RWPE2 (cell line): ENCODE measurements at regions not wholly inside any gene's neighbourhood (a gene's known extent, or its start where the extent isn't known, plus 50 kb on each side); places are given as distances from the start of the nearest gene placed in this dataset.

Source experiments
- ATAC-seq: fragments of 200-7000 bp; cut with Tn5 transposase; 3 replicates; pipeline ENCODE4 v1.9.1; 2021; ENCODE audit warnings: low read depth
- DNase-seq: peaks from one replicate; pipeline ENCODE4 v3.0.0-alpha.2; 2020; ENCODE audit warnings: low spot score
- H3K27ac ChIP-seq: fragments of 450-650 bp; 2 replicates; pipeline ENCODE4 v1.5.1; 2017; ENCODE audit warnings: mild to moderate bottlenecking; ENCODE audit not compliant: poor library complexity, severe bottlenecking
- H3K27me3 ChIP-seq: fragments of 250-450 bp; sonication (Bioruptor Pico); 2 replicates; pipeline ENCODE4 v1.5.1; 2021; ENCODE audit warnings: mild to moderate bottlenecking, moderate library complexity; ENCODE audit not compliant: insufficient read depth, poor library complexity, severe bottlenecking
- H3K36me3 ChIP-seq: fragments of 250-450 bp; sonication (Bioruptor Pico); 2 replicates; pipeline ENCODE4 v1.5.1; 2020; ENCODE audit warnings: low read depth, mild to moderate bottlenecking, moderate library complexity
- H3K4me1 ChIP-seq: fragments of 250-450 bp; sonication (Bioruptor Pico); 2 replicates; pipeline ENCODE4 v1.5.1; 2021; ENCODE audit warnings: mild to moderate bottlenecking, moderate library complexity; ENCODE audit not compliant: insufficient read depth, poor library complexity, severe bottlenecking
- H3K4me3 ChIP-seq: fragments of 250-450 bp; sonication (Bioruptor Pico); 2 replicates; pipeline ENCODE4 v1.5.1; 2021; ENCODE audit warnings: mild to moderate bottlenecking, moderate library complexity; ENCODE audit not compliant: severe bottlenecking
- H3K9me3 ChIP-seq: fragments of 250-450 bp; sonication (Bioruptor Pico); 2 replicates; pipeline ENCODE4 v1.5.1; 2021; ENCODE audit warnings: mild to moderate bottlenecking, moderate library complexity; ENCODE audit not compliant: severe bottlenecking
- CTCF ChIP-seq: fragments of 450-650 bp; IDR thresholded peaks from one replicate; pipeline ENCODE4 v1.5.1; 2017; ENCODE audit warnings: mild to moderate bottlenecking, moderate library complexity; ENCODE audit not compliant: poor library complexity, severe bottlenecking

GRCh38 chr2:10241641-10242430, 60.9 kb upstream of the HPCAL1 start:
- H3K27ac ChIP-seq: no peak overlapping the region
- no peak for TF ChIP-seq CTCF
- no peak for ATAC-seq

DNA sequence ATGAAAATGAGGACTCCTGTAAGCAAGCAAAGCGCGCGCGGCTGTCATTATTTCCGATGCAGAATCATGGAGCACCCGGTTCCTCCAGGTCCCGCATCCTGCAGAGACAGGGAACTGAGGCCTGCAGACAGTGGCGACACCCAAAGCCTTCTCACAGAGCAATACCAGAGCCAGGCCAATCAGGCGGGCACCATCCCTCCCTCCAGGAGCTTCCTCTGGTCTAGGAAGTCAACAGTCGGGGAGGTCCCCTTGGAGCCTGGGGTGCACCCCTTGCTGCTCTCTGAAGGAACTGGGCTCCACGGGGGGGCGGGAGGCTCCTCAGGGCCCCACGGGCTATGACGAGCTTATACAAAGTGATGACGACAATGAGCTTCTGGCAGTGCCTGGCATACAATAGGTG, 60.3 kb upstream of the HPCAL1 start:
- no peaks in the 10 kb centered on the region for H3K4me1 ChIP-seq
- ATAC-seq: no peak
- DNase-seq: peak; percentile 41
- no peaks in the 10 kb centered on the region for H3K27me3 ChIP-seq
- no peaks in the 10 kb centered on the region for H3K36me3 ChIP-seq
- H3K4me3 ChIP-seq: no peak overlapping the region
- no peak for TF ChIP-seq CTCF
- no peak overlapping the region for H3K27ac ChIP-seq
- H3K9me3 ChIP-seq: no peaks in the 10 kb centered on the region

More at GRCh38 chr2:10241641-10242430, 60.9 kb upstream of the HPCAL1 start:
- Histone ChIP-seq H3K4me1 (no peaks in the 10 kb centered on the region), H3K36me3 (no peaks in the 10 kb centered on the region), H3K4me3 (no peak overlapping the region), H3K27me3 (no peaks in the 10 kb centered on the region), H3K9me3 (no peaks in the 10 kb centered on the region)
- peak; percentile 25 for DNase-seq

DNA sequence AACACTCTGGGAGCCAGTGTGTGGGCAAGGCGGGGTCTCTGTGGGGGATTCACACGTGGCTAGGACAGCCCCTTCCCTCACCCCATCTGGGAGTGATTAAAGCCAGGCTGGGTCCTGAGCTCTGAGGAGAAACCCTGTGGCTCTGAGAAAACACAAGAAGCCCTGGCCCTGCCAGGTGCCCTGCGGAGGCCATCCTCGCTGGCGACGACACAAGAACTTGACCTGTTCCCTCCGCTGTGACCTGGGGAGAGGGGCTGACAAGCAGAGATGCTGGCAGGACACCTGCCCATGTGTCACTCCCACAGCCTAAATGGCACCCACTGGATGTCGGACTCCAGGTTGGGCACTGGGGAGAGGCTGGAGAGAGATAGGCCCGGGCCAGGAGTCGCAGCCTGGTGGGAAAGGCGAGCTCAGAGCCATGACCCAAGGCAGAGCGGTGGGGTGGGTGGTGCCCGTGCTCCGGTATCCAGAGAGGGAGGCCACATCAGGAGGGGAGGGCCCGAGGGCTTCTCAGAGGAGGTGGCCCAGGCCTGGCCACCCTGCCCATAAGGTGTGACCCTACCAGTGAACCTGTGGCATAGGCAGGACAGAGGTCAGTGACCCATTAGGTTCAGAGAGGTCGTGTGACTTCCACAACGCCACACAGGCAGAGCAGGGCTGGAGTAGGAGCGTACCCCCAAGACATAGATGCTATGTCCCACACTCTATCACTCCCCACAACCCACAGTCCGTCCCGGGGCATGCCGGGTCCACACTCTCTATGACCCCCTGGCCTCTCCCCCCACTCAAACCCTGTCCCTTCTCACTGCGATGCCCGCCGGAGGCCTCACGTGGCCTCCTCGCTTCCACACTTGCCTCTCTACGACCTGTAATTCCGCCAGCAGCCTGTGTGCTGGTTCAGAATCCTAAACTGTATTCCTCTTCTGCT, 59.4 kb upstream of the HPCAL1 start:
- no peak for TF ChIP-seq CTCF
- H3K9me3 ChIP-seq: no peaks in the 10 kb centered on the region
- H3K27ac ChIP-seq: no peak overlapping the region
- DNase-seq (peak; percentile 48), ATAC-seq (no peak)
- H3K4me3 ChIP-seq: no peak overlapping the region
- no peaks in the 10 kb centered on the region for H3K4me1 ChIP-seq
- no peaks in the 10 kb centered on the region for H3K36me3 ChIP-seq
- no peaks in the 10 kb centered on the region for H3K27me3 ChIP-seq

DNA sequence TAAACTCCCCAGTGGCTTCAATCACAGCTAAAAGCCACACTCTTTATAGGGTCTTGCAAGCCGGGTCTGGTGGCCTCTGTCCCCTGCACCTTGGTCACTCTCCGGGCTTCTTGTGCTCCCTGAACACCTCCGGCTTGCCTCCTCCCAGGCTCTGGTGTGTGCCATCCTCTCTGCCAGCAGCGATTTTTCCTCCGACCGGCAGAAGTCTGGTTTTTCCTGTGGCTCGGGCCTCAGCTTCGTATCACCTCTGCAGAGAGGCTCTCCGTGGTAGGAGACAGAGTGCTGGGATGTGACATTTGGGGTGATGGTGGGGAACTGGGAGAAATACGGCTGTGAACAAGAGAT, 58.8 kb upstream of the HPCAL1 start:
- Histone ChIP-seq H3K27ac (no peak overlapping the region), H3K36me3 (no peaks in the 10 kb centered on the region), H3K4me3 (no peak overlapping the region), H3K4me1 (no peaks in the 10 kb centered on the region), H3K9me3 (peaks cover under 1% of the 10 kb centered on the region), H3K27me3 (no peaks in the 10 kb centered on the region)
- ATAC-seq (no peak), DNase-seq (peak; percentile 25)
- no peak for TF ChIP-seq CTCF
